GM12878 (cell line): ENCODE measurements at regions not wholly inside any gene's neighbourhood (a gene's known extent, or its start where the extent isn't known, plus 50 kb on each side); places are given as distances from the start of the nearest gene placed in this dataset.

Experiments
- ATAC-seq: fragments of 200-7000 bp; cut with Tn5 transposase; 3 replicates; pipeline ENCODE4 v1.9.1; 2020; ENCODE audit warnings: mild to moderate bottlenecking, moderate library complexity
- BruUV-seq: library from RNA; stranded (reverse); fragments of 400-500 nt; replicated peaks from 2 replicates; lab custom pipeline; 2021; lab: Mats Ljungman, UMichigan
- CTCF ChIA-PET: fragments of 300-600 bp; sonication (Branson Sonifier 250); formaldehyde crosslinking; extraction: SDS; loops from one replicate; lab custom pipeline; 2021; ENCODE audit warnings: inconsistent platforms; lab: Yijun Ruan, JAX
- POLR2A ChIA-PET: fragments of 350-600 bp; formaldehyde crosslinking; extraction: SDS; loops from one replicate; lab custom pipeline; 2021; ENCODE audit warnings: inconsistent platforms; lab: Charles Lee
- RAD21 ChIA-PET: fragments of 300-600 bp; sonication (Branson Sonifier 250); formaldehyde crosslinking; loops from one replicate; lab custom pipeline; 2023; ENCODE audit warnings: antibody characterized with exemption; ENCODE audit not compliant: unreplicated experiment; lab: Charles Lee
- SMC1A ChIA-PET: fragments of 300-600 bp; sonication (Branson Sonifier 250); formaldehyde crosslinking; loops from one replicate; lab custom pipeline; 2023; ENCODE audit not compliant: unreplicated experiment, uncharacterized antibody; lab: Charles Lee
- DNase-seq: peaks from one replicate; pipeline ENCODE4 v3.0.0-alpha.2; 2011; ENCODE audit warnings: low read depth, low spot score
- FAIRE-seq: peaks from 3 replicates; lab custom pipeline; 2011; peaks lifted over from hg19 to GRCh38; lab: Jason Lieb, UNC
- H2AFZ ChIP-seq: 2 replicates; pipeline ENCODE4 v1.6.0; 2011; ENCODE audit warnings: low read depth, low read length, control low read depth; ENCODE audit not compliant: control insufficient read depth
- H3K27ac ChIP-seq: 2 replicates; pipeline ENCODE4 v1.5.1; 2011; ENCODE audit warnings: control low read depth; ENCODE audit not compliant: control insufficient read depth, insufficient read depth
- H3K27me3 ChIP-seq, 2 experiments: replicated peaks in 1 of 2; 2 replicates each; pipeline versions ENCODE4 v1.6.0 to v1.6.1; 2011; ENCODE audit warnings: low read length in 1 of 2; ENCODE audit not compliant: control insufficient read depth in 2 of 2, insufficient read depth in 2 of 2
- H3K36me3 ChIP-seq, 2 experiments: 2 replicates each; pipeline ENCODE4 v1.5.1; 2011; ENCODE audit warnings: low read length in 1 of 2; ENCODE audit not compliant: control insufficient read depth in 2 of 2, insufficient read depth in 2 of 2
- H3K4me1 ChIP-seq: 2 replicates; pipeline ENCODE4 v1.6.1; 2011; ENCODE audit warnings: mild to moderate bottlenecking, low read length, moderate library complexity, mixed read lengths; ENCODE audit not compliant: control insufficient read depth, insufficient read depth
- H3K4me2 ChIP-seq: 2 replicates; pipeline ENCODE4 v1.6.0; 2011; ENCODE audit warnings: control low read depth; ENCODE audit not compliant: control insufficient read depth, insufficient read depth
- H3K4me3 ChIP-seq: fragments of 200-600 bp; sonication (generic); 2 replicates; pipeline ENCODE4 v1.5.1; 2016
- H3K79me2 ChIP-seq: 2 replicates; pipeline ENCODE4 v1.6.0; 2011; ENCODE audit warnings: low read length; ENCODE audit not compliant: control insufficient read depth, insufficient read depth
- H3K9ac ChIP-seq: 2 replicates; pipeline ENCODE4 v1.8.0; 2011; ENCODE audit warnings: low read length, control low read depth, mixed read lengths; ENCODE audit not compliant: control insufficient read depth, insufficient read depth
- H3K9me3 ChIP-seq: replicated peaks from 3 replicates; pipeline ENCODE4 v1.5.1; 2011; ENCODE audit warnings: mild to moderate bottlenecking, low read length; ENCODE audit not compliant: control insufficient read depth, insufficient read depth
- H4K20me1 ChIP-seq: 2 replicates; pipeline ENCODE4 v1.6.0; 2011; ENCODE audit not compliant: control insufficient read depth, insufficient read depth
- BHLHE40 ChIP-seq, 2 experiments: fragments of 450-650 bp in 1 of 2; IDR thresholded peaks; 2 replicates each; pipeline ENCODE4 v1.6.1; 2011 to 2017; ENCODE audit warnings: low read depth in 2 of 2, borderline replicate concordance in 1 of 2, improper control_type of control experiment in 1 of 2, low read length in 1 of 2, mild to moderate bottlenecking in 1 of 2
- DPF2 ChIP-seq: fragments of 450-650 bp; IDR thresholded peaks from 2 replicates; pipeline ENCODE4 v1.6.1; 2017; ENCODE audit warnings: mild to moderate bottlenecking
- HDAC2 ChIP-seq: fragments of 200-600 bp; sonication (generic); IDR thresholded peaks from 2 replicates; pipeline ENCODE4 v1.6.1; 2017
- JUNB ChIP-seq: IDR thresholded peaks from 2 replicates; pipeline ENCODE4 v1.6.1; 2016; ENCODE audit warnings: antibody characterized with exemption, mild to moderate bottlenecking
- MXI1 ChIP-seq: fragments of 150-350 bp; IDR thresholded peaks from 2 replicates; pipeline ENCODE4 v1.6.1; 2011; ENCODE audit warnings: low read depth, mild to moderate bottlenecking, inconsistent platforms, low read length, improper control_type of control experiment
- NFYB ChIP-seq: IDR thresholded peaks from 2 replicates; pipeline ENCODE4 v1.6.1; 2011; ENCODE audit warnings: low read depth, mild to moderate bottlenecking, low read length, improper control_type of control experiment, moderate library complexity; ENCODE audit not compliant: insufficient read depth
- RFX5 ChIP-seq: IDR thresholded peaks from 2 replicates; pipeline ENCODE4 v1.6.1; 2011; ENCODE audit warnings: low read depth, low read length, improper control_type of control experiment
- SRF ChIP-seq, 2 experiments: IDR thresholded peaks; 2 replicates each; pipeline ENCODE4 v1.6.1; 2011; ENCODE audit warnings: low read depth in 2 of 2, low read length in 2 of 2, mild to moderate bottlenecking in 1 of 2, moderate library complexity in 1 of 2
- ZNF207 ChIP-seq: fragments of 450-650 bp; IDR thresholded peaks from 2 replicates; pipeline ENCODE4 v1.6.1; 2014; ENCODE audit warnings: antibody characterized with exemption, mild to moderate bottlenecking, borderline replicate concordance
- ZNF24 ChIP-seq: fragments of 450-650 bp; IDR thresholded peaks from 2 replicates; pipeline ENCODE4 v1.6.1; 2017; ENCODE audit warnings: antibody characterized with exemption, mild to moderate bottlenecking
- ZNF274 ChIP-seq: IDR thresholded peaks from one replicate; pipeline ENCODE4 v1.8.0; 2011; ENCODE audit not compliant: insufficient read length, insufficient read depth
- ZNF384 ChIP-seq: IDR thresholded peaks from 2 replicates; pipeline ENCODE4 v1.6.1; 2012; ENCODE audit warnings: low read depth, mild to moderate bottlenecking, low read length, improper control_type of control experiment, borderline replicate concordance
- WGBS: methylation state at CpG from one replicate; pipeline ENCODE4 v1.1.6; 2016; ENCODE audit warnings: low lambda C conversion rate; ENCODE audit not compliant: insufficient replicate concordance, insufficient coverage; ENCODE audit errors: missing lambda C conversion rate; 5-methylcytosine and 5-hydroxymethylcytosine counted together
- in situ Hi-C: fragments of 300-500 bp; cut with MboI; formaldehyde crosslinking; loops from 9 replicates; pipeline ENCODE4 v1.14.3; 2018; ENCODE audit warnings: mixed read lengths
- intact Hi-C: fragments of 100-400 bp; cut with micrococcal nuclease; formaldehyde crosslinking; loops from one replicate; pipeline ENCODE4 v1.14.2; 2022; ENCODE audit not compliant: unreplicated experiment
- TF ChIP-seq, protein P1 (sequence below): fragments of 450-650 bp; IDR thresholded peaks from 2 replicates; pipeline ENCODE4 v1.6.1; 2017; ENCODE audit warnings: mild to moderate bottlenecking

DNA sequence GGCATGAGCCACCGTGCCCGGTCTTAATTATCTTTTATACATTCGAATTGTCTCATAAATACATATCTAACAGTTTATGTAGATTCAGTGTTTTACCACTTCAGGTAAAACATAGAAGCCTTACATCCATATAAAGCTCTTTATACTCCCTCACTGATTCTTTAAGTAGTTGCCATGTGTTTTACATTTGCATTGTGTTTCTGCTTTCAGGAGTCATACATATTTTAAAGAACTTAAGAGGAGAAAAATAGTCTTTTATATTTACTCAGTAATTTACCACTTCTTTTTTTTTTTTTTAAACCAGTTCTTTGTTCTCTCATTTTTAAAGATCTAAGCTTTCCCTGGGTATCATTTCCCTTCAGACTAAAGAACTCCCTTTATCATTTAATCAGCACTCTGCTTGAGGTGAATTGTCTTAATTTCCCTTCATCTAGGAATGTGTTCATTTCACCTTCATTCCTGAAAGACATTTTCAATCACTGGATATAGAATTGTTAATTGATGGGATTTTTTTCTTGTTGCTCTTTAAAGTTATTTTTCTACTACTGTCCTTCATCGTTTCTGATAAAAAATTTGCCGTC is 127.1 kb upstream of the XIST start:
- ATAC-seq (no peak), FAIRE-seq (no peak), DNase-seq (no peak)
- 0 out of 4 replicates have a peak, but pooled peaks cover 0 to 4% of the 10 kb centered on the region in 2 experiments for H3K36me3 ChIP-seq
- H3K4me2 ChIP-seq = no peak overlapping the region
- no peak overlapping the region for H3K9ac ChIP-seq
- in situ Hi-C loops (no loop called here), intact Hi-C loops (loop anchor here (5.0 kb wide), 1 partner anchor 37 kb away; no protein-coding TSS in a partner anchor)
- TF ChIP-seq RFX5 (no peak), MXI1 (no peak)
- CTCF ChIA-PET = interaction anchor here (1.2 kb wide), 1 partner anchor 120 kb away, joined by 3 read pairs; no protein-coding TSS in a partner anchor
- POLR2A ChIA-PET = no interaction called here
- H2AFZ ChIP-seq = no peak overlapping the region
- RAD21 ChIA-PET = no interaction called here
- H3K4me3 ChIP-seq = no peak overlapping the region
- no peaks in the 10 kb centered on the region for H4K20me1 ChIP-seq
- WGBS = 100% methylated on average over 5 of the region's 5 CpGs
- H3K27me3 ChIP-seq = no peaks in the 10 kb centered on the region
- peaks cover 8% of the 10 kb centered on the region for H3K4me1 ChIP-seq
- no peak overlapping the region for H3K27ac ChIP-seq
- SMC1A ChIA-PET = interaction anchor here (1.4 kb wide), 1 partner anchor 37 kb away, joined by 4 read pairs; no protein-coding TSS in a partner anchor
- BruUV-seq = no TSS peak
- H3K79me2 ChIP-seq = peaks cover 4% of the 10 kb centered on the region
- H3K9me3 ChIP-seq = no peaks in the 10 kb centered on the region; the same call in 1 of the 3 replicates

- FAIRE-seq (peak; percentile 57), ATAC-seq (peak; percentile 97), DNase-seq (peak; percentile 46)
- no peaks in the 10 kb centered on the region for H3K36me3 ChIP-seq
- H3K4me2 ChIP-seq = peak overlapping the region; percentile 31
- ChIA-PET POLR2A (no interaction called here), RAD21 (no interaction called here), SMC1A (interaction anchor here (0.6 to 1.1 kb wide), 4 partner anchors 9 to 122 kb away, joined by 3 to 4 read pairs (median 3); no protein-coding TSS in a partner anchor), CTCF (interaction anchor here (0.8 to 1.3 kb wide), 2 partner anchors 30 to 34 kb away, joined by 3 to 4 read pairs; no protein-coding TSS in a partner anchor)
- no peak overlapping the region for H3K27ac ChIP-seq
- H2AFZ ChIP-seq = no peak overlapping the region
- no TSS peak for BruUV-seq
- WGBS = 30% methylated on average over 8 of the region's 8 CpGs
- in situ Hi-C loops = no loop called here
- intact Hi-C loops = loop anchor here (2.0 to 5.0 kb wide), 2 partner anchors 23 to 35 kb away; no protein-coding TSS in a partner anchor
- peaks cover 4% of the 10 kb centered on the region for H3K79me2 ChIP-seq
- H3K4me1 ChIP-seq = peaks cover 8% of the 10 kb centered on the region
- no peaks in the 10 kb centered on the region for H3K27me3 ChIP-seq
- H3K4me3 ChIP-seq = no peak overlapping the region
- H3K9me3 ChIP-seq = no peaks in the 10 kb centered on the region
- no peaks in the 10 kb centered on the region for H4K20me1 ChIP-seq
- peak overlapping the region; percentile 4; the same call in 1 of the 2 replicates for H3K9ac ChIP-seq
- TF ChIP-seq, protein P1, sequence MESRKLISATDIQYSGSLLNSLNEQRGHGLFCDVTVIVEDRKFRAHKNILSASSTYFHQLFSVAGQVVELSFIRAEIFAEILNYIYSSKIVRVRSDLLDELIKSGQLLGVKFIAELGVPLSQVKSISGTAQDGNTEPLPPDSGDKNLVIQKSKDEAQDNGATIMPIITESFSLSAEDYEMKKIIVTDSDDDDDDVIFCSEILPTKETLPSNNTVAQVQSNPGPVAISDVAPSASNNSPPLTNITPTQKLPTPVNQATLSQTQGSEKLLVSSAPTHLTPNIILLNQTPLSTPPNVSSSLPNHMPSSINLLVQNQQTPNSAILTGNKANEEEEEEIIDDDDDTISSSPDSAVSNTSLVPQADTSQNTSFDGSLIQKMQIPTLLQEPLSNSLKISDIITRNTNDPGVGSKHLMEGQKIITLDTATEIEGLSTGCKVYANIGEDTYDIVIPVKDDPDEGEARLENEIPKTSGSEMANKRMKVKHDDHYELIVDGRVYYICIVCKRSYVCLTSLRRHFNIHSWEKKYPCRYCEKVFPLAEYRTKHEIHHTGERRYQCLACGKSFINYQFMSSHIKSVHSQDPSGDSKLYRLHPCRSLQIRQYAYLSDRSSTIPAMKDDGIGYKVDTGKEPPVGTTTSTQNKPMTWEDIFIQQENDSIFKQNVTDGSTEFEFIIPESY = no peak
- no peak for TF ChIP-seq DPF2
- TF ChIP-seq JUNB = no peak
- no peak for TF ChIP-seq ZNF274
- no peak for TF ChIP-seq HDAC2
- no peak for TF ChIP-seq NFYB
- TF ChIP-seq ZNF207 = no peak
- peak in 1 of 2 experiments; percentile 47; a peak in 1 of 4 replicates for TF ChIP-seq BHLHE40 (IDR thresholded peaks at IDR 0.05; ENCODE audit: borderline replicate concordance in 1 of 2, low read depth in 2 of 2, low read length in 1 of 2)
- TF ChIP-seq ZNF384 = no peak
- no peak for TF ChIP-seq ZNF24
- TF ChIP-seq SRF (IDR thresholded peaks at IDR 0.05; ENCODE audit: low read depth in 2 of 2, low read length in 2 of 2) = peak in 1 of 2 experiments; percentile 81; a peak in 2 of 4 replicates
Observed at GRCh38 chrX:73977542-73978169, 125.1 kb upstream of the XIST start.
